Lung (tissue), 11 donors: ENCODE measurements at regions not wholly inside any gene's neighbourhood (a gene's known extent, or its start where the extent isn't known, plus 50 kb on each side); places are given as distances from the start of the nearest gene placed in this dataset.

Source experiments
- ATAC-seq: fragments of 200-7000 bp; cut with Tn5 transposase; one replicate; pipeline ENCODE4 v1.9.1; 2020; ENCODE audit warnings: moderate number of reproducible peaks; ENCODE audit not compliant: insufficient read depth, low FRiP score
- DNase-seq, 3 donors: peaks; one replicate each; pipeline ENCODE4 v3.0.0-alpha.2; 2013 to 2017
- H3K27ac ChIP-seq, 2 donors: one replicate each; pipeline ENCODE4 v1.5.1; 2013; ENCODE audit warnings: mild to moderate bottlenecking in 2 of 2, moderate library complexity in 2 of 2, control low read depth in 1 of 2, inconsistent platforms in 1 of 2, low read depth in 1 of 2, low read length in 1 of 2
- H3K27me3 ChIP-seq, 3 donors: one replicate each; pipeline ENCODE4 v1.5.1; 2013; ENCODE audit warnings: low read length in 2 of 3; ENCODE audit not compliant: control insufficient read depth in 3 of 3, insufficient read depth in 3 of 3
- H3K36me3 ChIP-seq, 4 donors: one replicate each; pipeline ENCODE4 v1.5.1; 2013; ENCODE audit warnings: low read length in 4 of 4, mild to moderate bottlenecking in 1 of 4, moderate library complexity in 1 of 4; ENCODE audit not compliant: control insufficient read depth in 4 of 4, insufficient read depth in 4 of 4
- H3K4me1 ChIP-seq, 5 donors: one replicate each; pipeline ENCODE4 v1.5.1; 2013; ENCODE audit warnings: low read length in 5 of 5, mild to moderate bottlenecking in 2 of 5, moderate library complexity in 1 of 5; ENCODE audit not compliant: control insufficient read depth in 5 of 5, insufficient read depth in 5 of 5
- H3K4me3 ChIP-seq: one replicate; pipeline ENCODE4 v1.5.1; 2013; ENCODE audit warnings: mild to moderate bottlenecking, control low read depth, moderate library complexity
- H3K9ac ChIP-seq, 2 donors: one replicate each; pipeline ENCODE4 v1.5.1; 2013; ENCODE audit warnings: low read length in 2 of 2, control low read depth in 1 of 2; ENCODE audit not compliant: insufficient read depth in 1 of 2
- H3K9me3 ChIP-seq, 4 donors: one replicate each; pipeline ENCODE4 v1.5.1; 2013; ENCODE audit warnings: low read length in 3 of 4, mild to moderate bottlenecking in 1 of 4, moderate library complexity in 1 of 4; ENCODE audit not compliant: control insufficient read depth in 4 of 4, insufficient read depth in 3 of 4
- WGBS, 2 donors: extraction: QIAGEN DNeasy Blood & Tissue Kit; methylation state at CpG; one replicate each; pipeline ENCODE4 v1.1.7; 2013; 5-methylcytosine and 5-hydroxymethylcytosine counted together
- TF ChIP-seq, protein P1 (sequence below): IDR thresholded peaks from 2 replicates; pipeline ENCODE4 v1.5.1; 2012; ENCODE audit warnings: mild to moderate bottlenecking; ENCODE audit errors: control extremely low read depth, extremely low read depth
- donor health status: control.
- donor health status: control.
- donor health status: Bipolar disorder and iron deficiency.
- donor health status: healthy.
- donor health status: DM: yes; HTN: yes; CAD: no.

DNA sequence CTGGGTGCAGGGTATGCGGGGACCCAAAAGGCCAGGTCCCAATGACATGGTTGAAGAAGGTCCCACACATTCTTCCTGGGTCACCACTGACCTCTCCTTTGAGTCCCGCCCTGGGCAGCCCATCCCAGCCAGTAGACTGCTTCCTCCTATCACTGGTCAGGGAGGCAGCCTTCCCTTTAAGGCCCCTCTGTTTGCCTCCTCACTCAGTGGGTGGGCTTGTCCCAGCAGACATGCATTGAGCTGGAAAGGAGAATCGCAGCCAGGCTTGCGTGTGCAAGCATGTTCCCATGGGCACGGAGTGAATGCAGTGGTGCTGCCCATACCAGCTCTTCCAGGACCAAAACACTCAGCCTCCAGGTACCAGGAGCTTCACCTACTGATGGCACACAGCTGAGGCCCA is 162.4 kb upstream of the SYT13 start:
- H3K9me3 ChIP-seq = no peaks in the 10 kb centered on the region
- H3K27ac ChIP-seq = no peak overlapping the region
- H3K36me3 ChIP-seq = no peaks in the 10 kb centered on the region
- H3K27me3 ChIP-seq = peaks cover 0 to 4% (median 0%) of the 10 kb centered on the region in 3 donors
- ATAC-seq (no peak), DNase-seq (no peak)
- no peak overlapping the region for H3K4me3 ChIP-seq
- WGBS, 2 donors = 89 to 95% methylated on average over 5 of the region's 5 CpGs
- H3K4me1 ChIP-seq = peaks cover 0 to 10% (median 0%) of the 10 kb centered on the region in 5 donors
- H3K9ac ChIP-seq = no peak overlapping the region
- TF ChIP-seq, protein P1, sequence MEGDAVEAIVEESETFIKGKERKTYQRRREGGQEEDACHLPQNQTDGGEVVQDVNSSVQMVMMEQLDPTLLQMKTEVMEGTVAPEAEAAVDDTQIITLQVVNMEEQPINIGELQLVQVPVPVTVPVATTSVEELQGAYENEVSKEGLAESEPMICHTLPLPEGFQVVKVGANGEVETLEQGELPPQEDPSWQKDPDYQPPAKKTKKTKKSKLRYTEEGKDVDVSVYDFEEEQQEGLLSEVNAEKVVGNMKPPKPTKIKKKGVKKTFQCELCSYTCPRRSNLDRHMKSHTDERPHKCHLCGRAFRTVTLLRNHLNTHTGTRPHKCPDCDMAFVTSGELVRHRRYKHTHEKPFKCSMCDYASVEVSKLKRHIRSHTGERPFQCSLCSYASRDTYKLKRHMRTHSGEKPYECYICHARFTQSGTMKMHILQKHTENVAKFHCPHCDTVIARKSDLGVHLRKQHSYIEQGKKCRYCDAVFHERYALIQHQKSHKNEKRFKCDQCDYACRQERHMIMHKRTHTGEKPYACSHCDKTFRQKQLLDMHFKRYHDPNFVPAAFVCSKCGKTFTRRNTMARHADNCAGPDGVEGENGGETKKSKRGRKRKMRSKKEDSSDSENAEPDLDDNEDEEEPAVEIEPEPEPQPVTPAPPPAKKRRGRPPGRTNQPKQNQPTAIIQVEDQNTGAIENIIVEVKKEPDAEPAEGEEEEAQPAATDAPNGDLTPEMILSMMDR = no peak

DNA sequence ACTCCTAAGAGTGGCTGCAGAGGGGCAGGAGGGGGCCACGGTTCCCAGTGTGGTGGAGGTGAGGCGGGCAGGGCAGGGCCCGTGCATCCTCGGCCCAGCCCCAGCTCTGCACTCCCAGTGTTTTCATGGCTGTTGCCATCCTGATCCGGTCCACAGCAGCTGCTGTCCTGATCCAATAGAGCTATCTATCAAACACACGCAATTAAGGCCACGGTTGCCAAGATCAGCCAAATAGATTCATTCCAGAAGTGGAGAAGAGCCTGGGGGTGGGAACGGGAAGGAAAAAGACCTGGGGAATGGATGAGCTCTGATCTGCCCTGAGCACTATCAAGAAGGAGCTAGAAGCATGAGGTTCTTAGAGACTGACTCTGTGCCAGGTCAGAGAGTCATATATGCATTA is 160.9 kb upstream of the SYT13 start:
- H3K36me3 ChIP-seq = no peaks in the 10 kb centered on the region
- H3K4me3 ChIP-seq = no peak overlapping the region
- 69 to 84% methylated on average over 8 of the region's 8 CpGs for WGBS, 2 donors
- TF ChIP-seq, protein P1 = no peak
- H3K4me1 ChIP-seq = peaks cover 0 to 10% (median 0%) of the 10 kb centered on the region in 5 donors
- H3K9ac ChIP-seq = no peak overlapping the region
- ATAC-seq = no peak
- H3K27ac ChIP-seq = no peak overlapping the region
- H3K9me3 ChIP-seq = no peaks in the 10 kb centered on the region
- peaks cover 0 to 4% (median 0%) of the 10 kb centered on the region in 3 donors for H3K27me3 ChIP-seq
- peak; percentile 38 to 69 (median 52) for DNase-seq

DNA sequence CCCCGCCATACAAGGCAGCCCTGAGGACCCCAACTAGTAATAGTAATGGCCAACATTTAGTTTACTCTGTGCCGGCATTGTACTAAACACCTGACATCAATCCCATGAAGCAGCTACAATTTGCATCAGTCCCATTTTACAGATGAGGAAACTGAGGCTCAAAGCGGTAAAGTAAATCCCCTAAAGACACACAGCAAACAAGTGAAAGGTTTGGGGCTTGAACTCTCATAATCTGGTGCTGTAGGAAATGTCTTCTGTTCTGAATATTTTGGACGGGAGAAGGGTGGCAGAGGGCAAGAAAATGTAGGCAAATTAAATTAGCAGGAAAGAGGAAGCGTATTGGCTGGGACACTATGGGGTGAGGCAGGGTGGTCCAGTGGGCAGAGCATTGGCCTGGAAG is 160.3 kb upstream of the SYT13 start:
- H3K9ac ChIP-seq = no peak overlapping the region
- no peak for DNase-seq
- H3K4me1 ChIP-seq = peaks cover 0 to 10% (median 0%) of the 10 kb centered on the region in 5 donors
- peaks cover 0 to 4% (median 0%) of the 10 kb centered on the region in 3 donors for H3K27me3 ChIP-seq
- TF ChIP-seq, protein P1 = no peak
- no peak for ATAC-seq
- no peaks in the 10 kb centered on the region for H3K36me3 ChIP-seq
- WGBS, 2 donors = 84 to 86% methylated on average over 5 of the region's 5 CpGs
- H3K4me3 ChIP-seq = no peak overlapping the region
- no peaks in the 10 kb centered on the region for H3K9me3 ChIP-seq
- H3K27ac ChIP-seq = no peak overlapping the region

DNA sequence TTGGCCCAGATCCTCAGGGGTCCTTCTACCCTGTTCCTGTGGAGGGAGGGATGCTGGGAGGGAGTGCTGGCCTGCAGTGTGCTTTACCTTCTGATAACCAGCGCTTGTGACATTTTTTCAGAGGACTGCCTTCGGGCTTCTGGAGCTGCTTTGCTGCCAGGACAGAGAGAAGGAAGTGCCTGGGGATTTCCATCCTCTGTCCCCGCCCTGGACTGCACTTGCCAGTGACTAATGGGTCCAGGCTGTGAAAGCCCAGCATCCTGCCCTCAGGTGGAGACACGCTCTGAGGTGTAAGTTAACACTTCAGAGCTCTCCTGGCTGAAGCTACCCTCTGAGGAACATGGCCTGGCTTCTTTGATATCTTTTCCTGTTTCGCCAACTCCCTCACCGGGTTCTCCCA is 158.7 kb upstream of the SYT13 start:
- Histone ChIP-seq H3K9ac (no peak overlapping the region), H3K36me3 (no peaks in the 10 kb centered on the region), H3K9me3 (peaks cover 0 to 1% (median 0%) of the 10 kb centered on the region in 4 donors), H3K27ac (no peak overlapping the region), H3K27me3 (peaks cover 0 to 5% (median 0%) of the 10 kb centered on the region in 3 donors), H3K4me3 (no peak overlapping the region), H3K4me1 (peaks cover 0 to 10% (median 0%) of the 10 kb centered on the region in 5 donors)
- 28 to 31% methylated on average over 6 of the region's 6 CpGs for WGBS, 2 donors
- no peak for DNase-seq
- TF ChIP-seq, protein P1 = no peak
- ATAC-seq = no peak
